Breast epithelium (tissue), 3 donors: ENCODE measurements at regions not wholly inside any gene's neighbourhood (a gene's known extent, or its start where the extent isn't known, plus 50 kb on each side); places are given as distances from the start of the nearest gene placed in this dataset.

Experiments
- POLR2A ChIP-seq: fragments of 450-650 bp; IDR thresholded peaks from one replicate; pipeline ENCODE4 v1.6.1; 2016; ENCODE audit warnings: antibody characterized with exemption, mild to moderate bottlenecking, moderate library complexity
- POLR2AphosphoS5 ChIP-seq, 3 donors: sonication (generic); formaldehyde crosslinking; IDR thresholded peaks; one replicate each; pipeline ENCODE4 v1.6.1; 2017; ENCODE audit warnings: antibody characterized with exemption in 3 of 3
- TF ChIP-seq, protein P1 (sequence below), 3 donors: fragments of 450-650 bp; IDR thresholded peaks; one replicate each; pipeline ENCODE4 v1.5.1; 2016 to 2017; ENCODE audit warnings: antibody characterized with exemption in 3 of 3, mild to moderate bottlenecking in 3 of 3, moderate library complexity in 3 of 3

DNA sequence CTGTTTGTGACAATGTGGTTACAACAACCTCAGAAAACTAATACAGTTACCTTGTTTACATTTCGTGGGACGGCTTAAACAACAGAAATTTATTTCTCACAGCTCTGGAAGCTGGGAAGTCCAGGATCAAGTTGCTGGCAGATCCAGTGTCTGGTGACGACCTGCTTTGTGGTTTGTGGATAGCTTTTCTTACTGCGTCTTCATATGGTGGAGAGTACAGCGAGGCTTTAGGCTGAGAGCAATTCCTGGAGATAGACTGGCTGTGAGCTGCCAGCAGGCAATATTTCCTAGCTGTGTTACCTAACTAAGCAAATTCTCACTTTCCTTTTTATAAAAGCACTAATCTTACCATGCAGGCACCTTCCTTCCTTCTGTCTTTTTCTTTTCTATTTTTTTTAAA is 1203.5 kb upstream of the PRR20A start:
- TF ChIP-seq, protein P1, sequence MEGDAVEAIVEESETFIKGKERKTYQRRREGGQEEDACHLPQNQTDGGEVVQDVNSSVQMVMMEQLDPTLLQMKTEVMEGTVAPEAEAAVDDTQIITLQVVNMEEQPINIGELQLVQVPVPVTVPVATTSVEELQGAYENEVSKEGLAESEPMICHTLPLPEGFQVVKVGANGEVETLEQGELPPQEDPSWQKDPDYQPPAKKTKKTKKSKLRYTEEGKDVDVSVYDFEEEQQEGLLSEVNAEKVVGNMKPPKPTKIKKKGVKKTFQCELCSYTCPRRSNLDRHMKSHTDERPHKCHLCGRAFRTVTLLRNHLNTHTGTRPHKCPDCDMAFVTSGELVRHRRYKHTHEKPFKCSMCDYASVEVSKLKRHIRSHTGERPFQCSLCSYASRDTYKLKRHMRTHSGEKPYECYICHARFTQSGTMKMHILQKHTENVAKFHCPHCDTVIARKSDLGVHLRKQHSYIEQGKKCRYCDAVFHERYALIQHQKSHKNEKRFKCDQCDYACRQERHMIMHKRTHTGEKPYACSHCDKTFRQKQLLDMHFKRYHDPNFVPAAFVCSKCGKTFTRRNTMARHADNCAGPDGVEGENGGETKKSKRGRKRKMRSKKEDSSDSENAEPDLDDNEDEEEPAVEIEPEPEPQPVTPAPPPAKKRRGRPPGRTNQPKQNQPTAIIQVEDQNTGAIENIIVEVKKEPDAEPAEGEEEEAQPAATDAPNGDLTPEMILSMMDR (IDR thresholded peaks at IDR 0.05), result no peak
- TF ChIP-seq POLR2A (no peak), POLR2AphosphoS5 (IDR thresholded peaks at IDR 0.05) (no peak)
